CD4-positive, alpha-beta T cell treated with Interleukin-2 at 100 ng/mL for 4 hours (primary cell): ENCODE measurements at regions not wholly inside any gene's neighbourhood (a gene's known extent, or its start where the extent isn't known, plus 50 kb on each side); places are given as distances from the start of the nearest gene placed in this dataset.

ENCODE experiments used
- DNase-seq: peaks from one replicate; pipeline ENCODE4 v3.0.0-alpha.2; 2020; ENCODE audit warnings: low spot score

DNA sequence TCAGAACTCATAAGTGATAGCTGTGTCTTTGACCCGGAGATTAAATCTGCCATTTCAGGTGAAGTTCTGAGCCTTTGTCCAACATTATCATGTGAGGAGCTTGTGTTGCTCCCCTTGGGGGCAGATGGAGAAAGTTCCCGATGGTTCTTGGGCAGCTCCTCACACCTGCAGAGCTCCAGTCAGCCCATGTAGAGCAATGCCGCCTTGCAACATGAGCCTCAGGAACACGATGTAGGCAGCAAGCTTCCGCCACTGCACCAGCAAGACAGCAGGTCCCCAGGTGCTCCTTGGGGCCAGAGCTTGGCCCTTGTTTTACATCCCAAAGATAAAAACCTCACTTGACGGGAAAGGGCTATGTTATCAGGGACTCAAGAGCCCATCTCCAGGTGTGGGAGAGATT, 292.7 kb downstream of the IRX1 start:
- no peak for DNase-seq

DNA sequence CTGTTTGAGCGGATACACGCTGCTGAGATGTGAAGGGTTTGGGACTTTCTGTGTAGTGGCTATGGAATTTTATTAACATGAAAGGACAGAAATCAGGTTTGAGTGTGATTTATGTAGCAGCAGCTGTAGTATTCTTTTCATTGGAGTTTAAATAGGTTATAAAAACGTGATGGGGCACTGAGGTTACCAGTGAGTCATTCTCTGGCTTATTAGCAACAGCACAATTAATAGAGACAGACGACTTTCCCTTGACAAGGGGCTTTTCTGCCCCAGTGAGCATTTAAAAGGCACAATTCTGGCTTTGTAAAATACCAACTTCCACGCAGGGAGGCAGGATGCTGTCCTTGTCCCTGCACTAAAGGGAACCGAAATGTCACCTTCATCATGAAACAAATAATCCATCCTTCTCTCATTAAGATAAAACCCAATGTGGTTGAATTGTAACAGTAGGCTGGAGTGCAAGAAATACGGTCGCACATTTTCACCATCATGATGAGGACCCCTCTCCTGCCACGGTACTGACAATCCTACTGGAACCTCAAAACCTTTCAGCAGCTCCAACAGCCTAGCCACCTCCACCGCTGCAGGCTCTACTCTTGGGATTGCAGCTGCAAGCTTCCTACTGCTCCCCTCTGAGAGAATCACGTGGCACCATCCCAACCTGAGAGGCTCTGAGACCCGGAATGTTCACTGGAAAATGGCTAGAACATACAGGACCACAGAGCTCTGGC, 293.9 kb downstream of the IRX1 start:
- DNase-seq, result no peak

DNA sequence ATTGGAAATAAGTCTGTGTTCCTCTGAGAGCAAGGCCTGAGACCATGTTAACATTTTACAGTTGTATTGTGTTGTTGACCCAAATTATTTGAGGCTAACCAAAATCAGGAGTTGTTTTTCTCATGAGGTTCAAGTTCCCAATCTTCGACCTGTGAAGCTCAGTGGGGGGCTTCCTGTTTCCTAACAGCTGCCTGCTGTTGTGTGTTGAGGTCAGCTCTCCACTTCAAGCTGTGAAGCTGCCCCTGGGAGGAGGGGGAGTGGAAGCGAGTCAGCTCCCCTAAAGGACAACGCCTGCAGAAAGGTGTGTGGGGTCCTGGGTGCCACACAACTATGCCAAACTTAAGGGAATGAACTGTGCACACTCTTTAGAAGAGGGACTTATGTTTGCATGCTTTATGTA, 295.5 kb downstream of the IRX1 start:
- no peak for DNase-seq

DNA sequence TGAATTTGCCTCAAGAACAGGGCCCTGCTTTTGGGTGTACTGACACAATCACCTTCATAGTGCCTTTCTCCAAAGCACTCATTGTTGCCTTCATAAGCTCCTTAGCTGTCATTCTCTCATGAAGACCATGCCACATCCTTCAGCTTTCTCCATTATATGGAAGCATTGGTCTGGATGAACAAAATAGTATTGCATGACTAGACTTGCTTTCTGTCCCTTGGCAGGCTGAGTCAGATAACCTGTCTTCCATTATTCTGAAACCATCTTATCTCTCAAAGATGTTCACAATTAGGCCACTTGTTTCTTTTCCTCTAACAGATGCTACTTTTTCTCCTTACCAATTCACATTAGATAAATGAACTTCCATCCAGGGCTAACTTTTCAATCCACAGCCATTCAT, 297.9 kb downstream of the IRX1 start:
- DNase-seq, result no peak

DNA sequence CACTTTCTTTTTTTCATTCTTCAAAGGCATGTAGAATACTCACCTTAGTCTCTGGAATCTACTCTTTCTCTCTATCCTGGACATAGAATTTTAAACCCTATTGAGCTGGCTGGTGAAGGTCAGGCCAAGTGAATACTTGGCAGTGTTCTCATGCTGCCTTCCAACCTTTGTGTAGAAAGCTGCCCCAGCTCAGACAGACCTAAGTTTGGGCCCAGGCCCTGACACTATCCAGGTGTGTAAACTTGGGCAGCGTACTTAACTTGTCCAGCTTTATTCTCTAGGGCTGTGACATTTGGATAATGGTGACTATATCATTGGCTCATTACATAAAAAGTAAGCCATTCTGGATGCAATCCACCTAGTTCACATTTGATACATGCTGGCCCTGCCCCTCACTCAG, 298.3 kb downstream of the IRX1 start:
- DNase-seq, result no peak

DNA sequence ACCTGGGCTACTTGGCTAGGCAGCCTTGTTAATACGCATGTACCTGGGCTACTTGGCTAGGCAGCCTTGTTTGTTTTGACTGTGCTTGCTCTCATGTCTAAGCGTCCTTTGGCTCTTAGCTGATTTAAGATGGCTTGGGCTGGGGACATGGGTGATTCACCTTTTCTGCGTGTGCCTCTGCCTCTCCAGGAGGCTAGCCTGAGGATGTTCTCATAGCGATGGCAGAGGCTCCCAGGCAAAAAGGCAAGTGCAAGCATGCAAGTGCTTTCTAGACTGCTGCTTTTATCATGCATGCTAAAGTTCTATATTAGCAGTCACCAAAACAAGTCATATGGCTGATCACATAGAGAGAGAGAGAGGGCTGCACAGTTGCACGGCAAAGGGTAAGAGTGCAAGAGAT, 300.5 kb downstream of the IRX1 start:
- no peak for DNase-seq

DNA sequence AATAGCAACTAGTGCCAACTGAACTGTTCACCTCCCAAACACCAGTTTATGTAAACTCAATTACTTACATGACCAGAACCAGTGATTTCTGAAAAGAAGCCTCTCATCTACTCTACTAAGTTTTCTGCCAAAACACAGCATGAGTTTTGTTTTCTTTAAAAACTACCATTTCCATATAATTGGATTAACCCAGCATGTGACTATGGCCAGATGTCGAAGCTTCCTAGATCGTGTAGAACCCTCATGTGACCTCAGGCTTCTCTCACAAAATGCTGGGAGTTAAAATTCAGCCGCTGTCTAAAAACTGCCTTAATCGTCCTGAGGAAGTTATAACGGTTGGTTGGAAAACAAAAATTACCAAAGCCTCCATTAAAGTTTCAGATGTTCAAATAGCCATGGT, 303.5 kb downstream of the IRX1 start:
- DNase-seq, result no peak

DNA sequence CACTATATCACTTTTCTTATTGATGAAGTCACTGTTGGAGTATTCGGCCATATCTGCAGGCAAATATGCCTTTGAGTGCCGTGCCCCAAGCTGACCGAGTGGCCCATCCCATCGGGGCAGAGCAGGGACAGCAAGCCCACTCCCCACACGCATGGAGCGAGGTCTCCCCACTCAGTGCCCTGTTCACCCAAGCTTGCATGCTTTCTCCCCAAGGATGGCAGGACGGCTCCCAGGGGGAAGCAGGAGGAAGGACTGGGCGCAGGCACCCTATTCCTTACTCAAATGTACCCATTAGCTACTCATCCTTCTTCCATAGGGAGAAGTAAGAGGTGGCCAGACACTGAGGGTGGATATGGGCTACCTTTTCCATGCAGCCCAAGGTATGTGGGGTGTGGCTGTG, 309.0 kb downstream of the IRX1 start:
- no peak for DNase-seq

DNA sequence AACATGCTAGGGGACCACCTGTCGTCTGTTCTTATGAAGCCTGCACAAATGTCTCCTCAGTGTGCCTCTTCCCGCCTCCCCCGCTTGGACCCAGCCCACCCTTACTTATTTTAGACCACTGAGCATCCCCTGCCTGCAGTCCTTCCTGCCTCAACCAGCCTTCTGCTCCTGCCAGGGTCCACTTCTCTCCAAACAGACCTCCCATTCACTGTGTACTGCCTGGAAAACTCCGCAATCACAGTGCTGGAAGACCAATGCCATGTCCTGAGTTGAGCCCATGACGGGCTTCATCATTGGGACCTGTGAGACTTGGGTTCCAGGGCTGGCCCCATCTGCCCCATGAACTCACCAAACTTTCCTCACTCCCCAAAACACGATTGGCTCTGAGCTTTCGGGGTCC, 309.4 kb downstream of the IRX1 start:
- DNase-seq, result no peak

DNA sequence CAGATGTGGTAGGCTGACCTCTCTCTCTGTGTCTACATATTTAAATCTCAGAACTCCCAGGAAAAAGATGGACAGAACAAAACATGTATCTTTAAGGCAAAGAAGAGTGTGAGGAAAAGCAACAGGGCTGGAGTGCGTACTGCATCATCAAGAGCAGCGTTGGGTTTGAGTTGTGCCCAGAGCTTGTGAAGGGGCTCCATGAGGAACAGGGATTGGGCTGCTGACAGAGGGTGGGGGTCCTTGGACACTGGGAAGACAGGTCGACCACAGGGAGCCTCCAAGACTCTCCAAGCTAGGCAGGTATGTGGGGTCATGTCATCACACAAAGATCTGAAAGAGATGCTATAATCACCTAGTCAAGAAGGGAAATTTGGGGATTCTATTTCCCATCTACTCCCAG, 309.9 kb downstream of the IRX1 start:
- DNase-seq, result no peak

DNA sequence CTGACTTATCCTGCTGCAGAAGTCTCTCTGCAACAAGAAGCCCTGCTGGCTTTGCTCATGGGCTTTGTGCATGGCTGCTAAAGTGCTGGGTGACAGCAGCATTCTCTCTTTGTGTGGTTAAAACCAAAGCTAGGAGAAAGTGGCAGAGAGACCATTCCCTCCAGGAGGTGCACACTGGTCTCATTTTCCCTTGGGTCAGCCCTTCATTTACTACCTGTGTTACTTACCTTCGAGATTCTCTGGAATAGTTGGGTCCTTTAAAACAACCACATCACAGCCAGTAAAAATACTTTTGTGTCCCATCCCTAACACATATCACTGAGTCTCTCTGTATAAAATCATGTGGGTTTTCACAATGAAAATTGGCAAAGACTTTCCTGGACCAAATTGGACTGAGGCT, 315.5 kb downstream of the IRX1 start:
- no peak for DNase-seq

DNA sequence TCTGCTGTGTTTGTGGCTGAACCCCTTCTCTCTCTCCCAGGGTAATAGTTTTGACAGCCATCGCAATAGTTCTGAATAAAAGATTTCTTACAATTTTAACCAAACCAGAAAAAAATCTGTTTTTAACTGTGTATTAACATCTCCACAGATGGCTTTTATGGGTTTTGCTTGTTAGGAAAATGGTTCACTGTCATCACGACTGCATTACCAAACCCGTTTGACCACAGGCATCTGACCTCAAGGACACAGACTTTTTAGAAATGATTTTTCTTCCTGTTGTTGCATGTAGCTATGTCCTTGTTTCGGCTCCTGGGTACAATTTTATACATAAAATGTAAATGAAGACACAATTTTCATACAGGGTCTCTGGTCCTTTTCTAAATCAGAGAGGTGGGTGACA, 316.1 kb downstream of the IRX1 start:
- DNase-seq, result no peak

DNA sequence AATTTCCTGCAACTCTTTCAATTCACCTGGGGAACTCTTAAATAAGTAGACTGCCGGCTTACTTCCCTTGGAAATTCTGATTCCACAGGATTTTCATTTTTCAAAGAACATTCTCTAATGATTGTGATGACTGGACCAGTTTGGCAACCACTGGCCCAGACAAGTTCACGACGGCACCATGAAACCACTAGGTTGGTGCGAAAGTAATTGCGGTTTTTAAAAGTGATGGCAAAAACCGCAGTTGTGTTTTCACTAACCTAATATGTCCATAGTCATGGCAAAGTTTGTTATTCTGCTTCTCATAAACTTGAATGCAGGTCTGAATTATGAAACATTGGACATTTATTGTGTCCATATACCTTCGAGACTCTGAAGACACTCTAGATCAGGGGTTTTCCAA, 317.2 kb downstream of the IRX1 start:
- no peak for DNase-seq

DNA sequence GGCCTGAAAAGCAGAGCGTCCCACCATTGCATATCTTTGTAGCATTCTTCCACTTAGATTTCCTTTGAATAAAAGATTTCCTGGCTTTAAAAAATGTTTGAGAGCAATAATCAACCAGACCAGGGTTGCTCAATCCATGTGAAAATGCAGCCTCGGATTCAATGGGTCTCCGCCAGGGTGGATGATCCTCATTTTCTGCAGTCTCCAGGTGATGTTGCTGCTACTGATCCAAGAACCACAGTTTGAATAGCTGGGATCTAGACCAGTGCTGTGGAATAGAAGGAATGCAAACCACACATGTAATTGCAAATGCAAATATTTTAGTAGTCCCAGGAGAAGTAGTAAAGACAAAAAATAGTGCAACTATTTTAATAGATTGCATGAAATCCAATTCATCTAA, 317.6 kb downstream of the IRX1 start:
- DNase-seq, result no peak

DNA sequence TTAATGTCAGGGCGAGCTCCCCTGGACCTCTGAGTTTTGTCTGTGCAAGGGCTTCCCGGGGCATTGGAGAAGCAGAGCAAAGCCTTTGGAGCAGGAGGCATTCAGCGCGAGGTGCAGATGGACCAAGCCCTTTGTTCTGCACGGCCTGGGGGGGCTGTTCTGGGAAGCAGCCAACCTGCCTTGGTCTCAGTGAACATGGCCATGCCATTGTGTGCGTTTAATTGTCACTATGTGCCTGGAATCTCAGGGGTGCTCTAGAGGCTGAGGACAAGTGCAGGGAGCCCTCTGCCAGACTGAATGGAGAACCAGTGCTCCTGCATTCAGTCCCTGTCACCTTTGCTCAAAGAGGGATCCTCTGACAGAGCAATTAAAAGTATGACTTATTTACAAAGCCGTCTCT, 329.4 kb downstream of the IRX1 start:
- no peak for DNase-seq

DNA sequence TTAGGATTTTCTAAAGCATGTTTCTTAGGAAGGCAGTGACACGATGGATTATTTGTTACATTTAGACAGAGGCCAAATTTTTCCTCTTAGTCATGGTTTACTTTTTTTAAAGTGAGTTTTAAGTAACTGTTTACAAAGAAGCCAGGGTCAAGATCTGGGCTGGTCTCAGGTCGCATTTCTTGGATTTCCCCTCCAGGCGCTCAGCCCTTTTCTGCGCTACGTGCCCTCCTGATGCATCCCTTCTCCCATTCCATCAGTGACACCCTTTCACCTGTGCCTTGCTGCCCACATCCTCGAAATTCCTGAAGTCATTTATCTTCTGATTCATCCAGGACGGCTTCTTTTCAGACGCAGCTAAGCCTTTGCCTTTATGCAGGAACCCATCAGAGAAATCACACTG, 330.3 kb downstream of the IRX1 start:
- DNase-seq, result no peak

DNA sequence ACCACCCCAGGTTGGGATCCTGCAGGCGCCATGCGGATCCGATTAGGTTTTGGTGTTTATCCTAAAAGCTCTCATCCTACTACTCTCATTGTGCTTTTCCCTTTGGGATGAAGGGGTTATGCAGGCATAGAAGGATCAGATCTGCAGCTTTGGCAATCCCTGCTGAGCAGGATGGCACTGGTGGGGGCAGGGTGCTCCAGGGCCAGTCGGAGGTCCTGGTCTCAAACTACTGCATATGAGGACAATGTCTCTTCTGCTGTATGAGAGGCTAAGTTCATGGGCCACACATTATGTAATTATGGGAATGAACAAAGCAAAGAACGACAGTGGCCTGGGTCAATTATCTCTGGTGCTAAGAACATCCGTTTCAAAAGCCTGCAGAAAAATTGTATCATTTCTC, 334.2 kb downstream of the IRX1 start:
- DNase-seq, result no peak

DNA sequence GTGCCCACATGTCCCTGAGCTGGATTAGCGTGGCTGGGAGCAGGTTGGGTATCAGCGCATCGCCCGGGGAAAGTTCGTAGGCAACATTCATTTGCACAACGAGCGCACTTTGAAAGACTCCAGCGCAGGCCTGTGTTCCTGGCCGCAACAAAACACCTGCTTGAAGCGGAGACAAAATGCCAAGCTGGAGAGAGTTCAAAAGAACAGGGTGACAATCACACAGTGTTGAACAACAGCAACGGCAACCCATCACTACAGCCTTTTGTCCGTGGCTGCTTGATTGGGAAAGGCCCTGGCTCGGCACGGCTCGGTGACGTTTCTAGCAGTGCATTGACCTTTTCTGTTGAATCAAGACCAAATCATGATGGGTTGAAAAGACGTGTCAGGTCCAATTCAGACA, 336.3 kb downstream of the IRX1 start:
- DNase-seq, result no peak

DNA sequence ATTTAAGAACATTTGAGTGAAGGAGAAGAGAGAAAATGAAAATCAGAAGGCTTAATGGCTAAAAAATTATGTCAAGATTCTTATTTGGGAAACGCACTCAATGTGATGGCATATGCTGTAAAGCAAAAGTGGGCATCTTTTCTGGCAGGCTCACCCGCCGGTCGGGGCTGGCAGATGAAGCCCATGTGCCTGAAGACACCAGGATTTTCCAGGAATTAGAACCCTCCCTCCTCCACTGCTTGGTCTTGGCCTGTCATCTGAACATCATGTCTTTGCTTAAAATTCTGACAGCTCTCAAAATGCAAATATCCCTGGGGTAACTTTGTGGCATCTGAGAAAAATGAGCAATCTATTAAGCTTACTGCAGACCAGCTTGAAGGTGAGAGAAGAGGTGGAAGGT, 337.9 kb downstream of the IRX1 start:
- no peak for DNase-seq

DNA sequence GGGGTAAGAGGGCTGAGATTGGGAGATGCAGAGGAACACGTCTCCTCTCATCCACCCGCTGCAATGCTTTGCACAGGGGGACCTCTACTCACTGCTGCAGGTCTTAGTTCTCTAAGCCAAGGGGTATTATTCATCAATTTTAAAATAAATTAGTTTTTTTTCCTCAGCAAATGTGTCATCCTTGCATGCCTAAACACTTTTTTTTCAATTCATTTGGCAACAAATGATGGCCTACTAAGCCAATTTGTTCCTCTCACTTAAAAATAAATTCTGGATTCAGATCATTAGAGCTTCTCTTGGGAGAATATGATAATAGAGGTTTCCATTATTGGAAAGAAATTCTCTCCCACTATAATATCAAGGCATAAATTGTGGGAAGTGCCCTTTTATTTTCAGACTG, 338.3 kb downstream of the IRX1 start:
- DNase-seq, result no peak

DNA sequence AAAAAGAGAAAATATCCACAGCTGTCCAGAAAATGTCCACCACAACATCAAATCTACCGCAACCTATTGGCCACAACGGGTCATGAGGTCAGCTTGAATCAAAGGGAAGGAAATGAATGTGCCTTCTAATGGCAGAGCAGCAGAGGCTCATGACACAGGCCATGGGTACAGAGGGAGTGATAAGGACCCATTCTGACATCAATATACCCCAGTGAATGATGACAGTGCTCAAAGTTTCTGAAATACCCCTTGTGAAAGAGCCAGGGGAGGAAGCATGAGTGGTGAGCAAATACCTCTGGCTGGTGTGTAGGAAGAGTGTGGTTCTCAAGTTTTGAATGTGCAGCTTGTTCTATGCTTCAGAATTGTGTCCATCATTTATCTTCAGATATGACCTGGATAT, 348.2 kb downstream of the IRX1 start:
- DNase-seq, result no peak

DNA sequence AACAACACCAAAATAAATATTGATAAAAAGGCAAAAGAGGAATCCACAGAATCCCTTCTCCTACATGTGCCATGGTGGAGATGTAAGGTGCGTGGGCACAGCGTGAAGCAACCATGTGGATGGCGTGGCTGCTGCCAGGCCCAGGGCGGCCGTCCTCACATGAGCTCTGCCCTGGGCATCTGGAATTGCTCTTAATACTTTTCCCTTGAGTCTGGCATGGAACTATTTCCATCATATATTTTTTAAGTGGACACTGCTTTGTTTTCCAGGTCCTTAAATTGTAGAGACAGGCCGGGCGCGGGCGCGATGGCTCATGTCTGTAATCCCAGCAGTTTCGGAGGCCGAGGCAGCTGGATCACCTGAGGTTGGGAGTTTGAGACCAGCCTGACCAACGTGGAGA, 349.3 kb downstream of the IRX1 start:
- DNase-seq, result no peak

DNA sequence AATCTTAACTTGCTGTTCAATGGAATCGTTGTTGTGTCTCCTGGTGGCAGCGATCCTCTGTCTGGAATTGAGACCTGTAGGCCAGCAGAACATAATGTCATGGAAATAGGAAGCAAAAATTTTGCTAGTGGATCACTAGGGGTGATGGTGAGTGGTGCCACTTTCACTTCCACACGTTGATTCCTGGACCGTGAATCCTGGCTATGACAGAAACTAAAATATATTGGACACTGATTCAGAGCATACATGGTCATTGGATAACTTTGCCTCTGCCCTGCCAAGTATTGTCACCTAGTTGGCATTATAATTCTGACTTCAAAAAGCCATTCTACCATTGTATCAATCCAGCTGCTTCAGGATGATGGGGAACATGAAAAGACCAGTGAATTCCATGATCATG, 353.2 kb downstream of the IRX1 start:
- DNase-seq, result no peak

DNA sequence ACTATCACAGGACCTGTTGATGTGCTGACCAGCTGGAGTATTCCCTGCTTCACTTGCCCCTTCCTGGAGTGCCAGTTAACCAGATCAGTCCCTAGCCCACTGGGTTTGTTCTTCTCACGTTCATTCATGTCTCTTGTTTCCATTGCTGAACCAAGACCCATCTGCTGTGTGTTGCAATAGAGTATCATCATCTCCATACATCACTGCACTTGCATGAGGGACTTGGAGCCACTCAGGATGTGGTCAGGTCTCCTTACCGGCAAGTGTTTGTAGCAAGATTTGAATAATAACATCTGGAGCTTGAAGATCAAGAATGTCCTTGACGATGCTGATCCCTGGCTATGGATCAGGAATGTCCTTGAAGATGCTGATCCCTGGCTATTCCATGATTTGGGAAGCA, 358.6 kb downstream of the IRX1 start:
- no peak for DNase-seq

DNA sequence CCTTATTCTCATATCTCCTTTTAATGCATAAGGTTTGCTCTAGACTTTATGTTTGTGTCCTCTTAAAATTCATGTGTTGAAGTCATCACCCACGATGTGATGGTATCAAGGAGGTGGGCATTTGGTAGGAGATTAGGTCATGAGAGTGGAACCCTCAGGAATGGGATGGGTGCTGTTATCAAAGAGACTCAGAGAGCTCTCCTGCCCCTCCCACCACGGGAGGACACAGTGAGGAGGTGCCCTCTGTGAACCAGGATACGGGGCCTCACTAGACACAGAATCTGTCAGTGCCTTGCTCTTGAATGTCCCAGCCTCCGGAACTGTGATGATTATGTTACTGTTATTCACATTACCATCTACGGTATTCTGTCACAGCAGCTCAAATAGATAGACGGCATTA, 359.0 kb downstream of the IRX1 start:
- DNase-seq, result no peak
